DOHH2 (cell line): ENCODE measurements at regions not wholly inside any gene's neighbourhood (a gene's known extent, or its start where the extent isn't known, plus 50 kb on each side); places are given as distances from the start of the nearest gene placed in this dataset.

Source experiments
- H3F3A ChIP-seq: fragments of 200-600 bp; sonication (generic), shearing (Covaris generic); 2 replicates; pipeline ENCODE4 v1.6.0; 2016; ENCODE audit warnings: antibody characterized with exemption, mild to moderate bottlenecking; ENCODE audit not compliant: control insufficient read depth, insufficient read depth
- H3K27ac ChIP-seq: fragments of 200-600 bp; sonication (generic); 2 replicates; pipeline ENCODE4 v1.5.1; 2014; ENCODE audit warnings: low read depth, mild to moderate bottlenecking, low read length, moderate library complexity
- H3K27me3 ChIP-seq: fragments of 200-600 bp; sonication (generic); 2 replicates; pipeline ENCODE4 v1.6.1; 2014; ENCODE audit warnings: mild to moderate bottlenecking, low read length, mixed read lengths; ENCODE audit not compliant: control insufficient read depth
- H3K36me3 ChIP-seq: fragments of 200-600 bp; sonication (generic); 2 replicates; pipeline ENCODE4 v1.6.1; 2014; ENCODE audit warnings: mild to moderate bottlenecking, low read length, moderate library complexity, mixed read lengths; ENCODE audit not compliant: control insufficient read depth
- H3K4me1 ChIP-seq: fragments of 200-600 bp; sonication (generic); 2 replicates; pipeline ENCODE4 v1.6.1; 2014; ENCODE audit warnings: mild to moderate bottlenecking, low read length, mixed read lengths; ENCODE audit not compliant: control insufficient read depth
- H3K4me2 ChIP-seq: fragments of 200-600 bp; sonication (generic); 2 replicates; pipeline ENCODE4 v1.6.0; 2014; ENCODE audit warnings: mild to moderate bottlenecking, low read length, moderate library complexity
- H3K4me3 ChIP-seq: fragments of 200-600 bp; sonication (generic); 2 replicates; pipeline ENCODE4 v1.5.1; 2014; ENCODE audit warnings: mild to moderate bottlenecking, low read length, mixed read lengths
- H3K79me2 ChIP-seq: fragments of 200-600 bp; sonication (generic); 2 replicates; pipeline ENCODE4 v1.6.1; 2014; ENCODE audit warnings: mild to moderate bottlenecking, low read length, mixed read lengths; ENCODE audit not compliant: control insufficient read depth
- H3K9me2 ChIP-seq: fragments of 200-600 bp; sonication (generic); replicated peaks from 2 replicates; pipeline ENCODE4 v1.6.1; 2014; ENCODE audit warnings: mild to moderate bottlenecking, low read length, mixed read lengths; ENCODE audit not compliant: control insufficient read depth
- H3K9me3 ChIP-seq: fragments of 200-600 bp; sonication (generic); 2 replicates; pipeline ENCODE4 v1.6.1; 2014; ENCODE audit warnings: antibody characterized with exemption, low read length, mixed read lengths; ENCODE audit not compliant: control insufficient read depth, insufficient read depth
- H4K20me1 ChIP-seq: fragments of 200-600 bp; sonication (generic); 2 replicates; pipeline ENCODE4 v1.6.0; 2014; ENCODE audit warnings: low read depth, mild to moderate bottlenecking, antibody characterized with exemption, low read length, moderate library complexity; ENCODE audit not compliant: control insufficient read depth, insufficient read depth
- CTCF ChIP-seq: fragments of 200-600 bp; sonication (generic); IDR thresholded peaks from one replicate; pipeline ENCODE4 v1.5.1; 2014; ENCODE audit warnings: antibody characterized with exemption, mild to moderate bottlenecking, low read depth, low read length; ENCODE audit not compliant: poor library complexity, severe bottlenecking
- EZH2phosphoT487 ChIP-seq: fragments of 200-600 bp; sonication (generic); IDR thresholded peaks from 2 replicates; pipeline ENCODE4 v1.6.1; 2017; ENCODE audit warnings: borderline replicate concordance, mild to moderate bottlenecking, antibody characterized with exemption, low read length, moderate library complexity, mixed read lengths

- no peak overlapping the region for H3K4me2 ChIP-seq
- H3K79me2 ChIP-seq, result no peaks in the 10 kb centered on the region
- H3F3A ChIP-seq, result no peaks in the 10 kb centered on the region
- H3K27me3 ChIP-seq, result no peaks in the 10 kb centered on the region
- no peaks in the 10 kb centered on the region for H4K20me1 ChIP-seq
- no peaks in the 10 kb centered on the region for H3K9me3 ChIP-seq
- H3K4me1 ChIP-seq, result no peaks in the 10 kb centered on the region
- H3K9me2 ChIP-seq, result no peaks in the 10 kb centered on the region
- no peak overlapping the region for H3K27ac ChIP-seq
- TF ChIP-seq EZH2phosphoT487 (no peak), CTCF (no peak)
- H3K4me3 ChIP-seq, result no peak overlapping the region
- no peaks in the 10 kb centered on the region for H3K36me3 ChIP-seq
These were observed 265.7 kb downstream of the BCL11B start for GRCh38 chr14:99006276-99006675.

GRCh38 chr14:99007795-99008194 is 264.2 kb downstream of the BCL11B start:
- TF ChIP-seq EZH2phosphoT487 (no peak), CTCF (no peak)
- Histone ChIP-seq H3K4me2 (no peak overlapping the region), H3K27ac (no peak overlapping the region), H3K9me3 (no peaks in the 10 kb centered on the region), H3K9me2 (no peaks in the 10 kb centered on the region), H3K27me3 (no peaks in the 10 kb centered on the region), H3K36me3 (no peaks in the 10 kb centered on the region), H3K4me3 (no peak overlapping the region), H4K20me1 (no peaks in the 10 kb centered on the region), H3K79me2 (no peaks in the 10 kb centered on the region), H3K4me1 (no peaks in the 10 kb centered on the region), H3F3A (no peaks in the 10 kb centered on the region)

- H3K4me2 ChIP-seq, result no peak overlapping the region
- H3K9me2 ChIP-seq, result no peaks in the 10 kb centered on the region
- TF ChIP-seq CTCF, result no peak
- TF ChIP-seq EZH2phosphoT487, result no peak
- no peaks in the 10 kb centered on the region for H3K79me2 ChIP-seq
- H3K4me1 ChIP-seq, result no peaks in the 10 kb centered on the region
- no peaks in the 10 kb centered on the region for H3K36me3 ChIP-seq
- no peak overlapping the region for H3K4me3 ChIP-seq
- H4K20me1 ChIP-seq, result no peaks in the 10 kb centered on the region
- no peaks in the 10 kb centered on the region for H3F3A ChIP-seq
- no peaks in the 10 kb centered on the region for H3K27me3 ChIP-seq
- H3K9me3 ChIP-seq, result no peaks in the 10 kb centered on the region
- H3K27ac ChIP-seq, result no peak overlapping the region
These were observed 262.1 kb downstream of the BCL11B start for GRCh38 chr14:99009871-99010270.

- no peak overlapping the region for H3K27ac ChIP-seq
- H3K27me3 ChIP-seq, result no peaks in the 10 kb centered on the region
- TF ChIP-seq CTCF (no peak), EZH2phosphoT487 (no peak)
- H3F3A ChIP-seq, result no peaks in the 10 kb centered on the region
- no peaks in the 10 kb centered on the region for H3K79me2 ChIP-seq
- no peaks in the 10 kb centered on the region for H3K4me1 ChIP-seq
- H3K4me3 ChIP-seq, result no peak overlapping the region
- H3K9me3 ChIP-seq, result no peaks in the 10 kb centered on the region
- H4K20me1 ChIP-seq, result no peaks in the 10 kb centered on the region
- no peaks in the 10 kb centered on the region for H3K36me3 ChIP-seq
- H3K4me2 ChIP-seq, result no peak overlapping the region
- no peaks in the 10 kb centered on the region for H3K9me2 ChIP-seq
These were observed 260.6 kb downstream of the BCL11B start for GRCh38 chr14:99011385-99011784.
